ENCODE measurements at regions not wholly inside any gene's neighbourhood (a gene's known extent, or its start where the extent isn't known, plus 50 kb on each side); places are given as distances from the start of the nearest gene placed in this dataset.

GRCh38 chr5:60149081-60149480 lies 255.6 kb upstream of the PDE4D start:
- Histone ChIP-seq H2BK20ac (ENCODE audit: low read depth, low read length) (no peak overlapping the region), H3K14ac (replicated peaks; ENCODE audit: low read depth, low read length) (no peak overlapping the region), H3K18ac (ENCODE audit: low read depth, low read length) (no peak overlapping the region), H2AK9ac (replicated peaks; ENCODE audit: low read depth, low read length, poor library complexity) (no peak overlapping the region), H2BK15ac (ENCODE audit: low read depth, low read length) (no peak overlapping the region), H3K4me1 (ENCODE audit: control insufficient read depth, insufficient read depth, low read length) (no peaks in the 10 kb centered on the region), H3K4me3 (ENCODE audit: insufficient read depth, low read depth, low read length) (no peak overlapping the region), H4K20me1 (ENCODE audit: insufficient read depth, low read length) (no peaks in the 10 kb centered on the region), H3K9me1 (ENCODE audit: insufficient read depth, low read length) (no peaks in the 10 kb centered on the region), H3K4me2 (ENCODE audit: low read depth, low read length) (no peak overlapping the region), H4K5ac (ENCODE audit: low read depth, low read length) (no peak overlapping the region), H2BK5ac (ENCODE audit: low read depth, low read length, poor library complexity, severe bottlenecking) (no peak overlapping the region), H4K8ac (ENCODE audit: low read depth in 2 of 2, low read length in 2 of 2) (no peak overlapping the region), H3K23ac (ENCODE audit: low read depth, low read length) (no peak overlapping the region), H3K9me3 (ENCODE audit: control insufficient read depth, insufficient read depth, low read length) (no peaks in the 10 kb centered on the region), H3K36me3 (ENCODE audit: control insufficient read depth, insufficient read depth, low read length) (no peaks in the 10 kb centered on the region), H3K56ac (ENCODE audit: extremely low read depth, insufficient read depth, low read length) (no peak overlapping the region), H3K27me3 (ENCODE audit: control insufficient read depth, insufficient read depth, low read length) (no peaks in the 10 kb centered on the region), H2BK120ac (ENCODE audit: low read depth, low read length) (no peak overlapping the region), H2AK5ac (ENCODE audit: low read depth, low read length) (no peak overlapping the region), H3K4ac (ENCODE audit: low read depth, low read length) (no peak overlapping the region), H3K27ac (ENCODE audit: insufficient read depth, low read length) (no peak overlapping the region), H3K9ac (ENCODE audit: low read depth, low read length) (no peak overlapping the region), H2AFZ (replicated peaks; ENCODE audit: low read length, poor library complexity) (no peak overlapping the region), H4K91ac (ENCODE audit: insufficient read depth, low read depth, low read length) (no peak overlapping the region), H3K79me1 (ENCODE audit: low read depth in 1 of 2, low read length in 2 of 2) (no peaks in the 10 kb centered on the region)
- BruUV-seq (replicated peaks) = no TSS peak
- POLR2A ChIA-PET (ENCODE audit: unreplicated experiment) = no interaction called here
- ATAC-seq (ENCODE audit: low read depth) = no peak
- no peak for DNase-seq
- no CpG with 5 or more reads among the region's 3 CpGs for WGBS, 2 experiments (ENCODE audit: extremely low coverage in 2 of 2, insufficient read length in 1 of 2)
- CTCF ChIA-PET = no interaction called here
- in situ Hi-C loops (cut with MboI; ENCODE audit: low sequenced_read_pairs) (no loop called here), dilution Hi-C loops (cut with HindIII; ENCODE audit: low sequenced_read_pairs, unreplicated experiment) (no loop called here), intact Hi-C loops (cut with micrococcal nuclease) (no loop called here)
- TF ChIP-seq RCOR1 (IDR thresholded peaks at IDR 0.05; ENCODE audit: insufficient replicate concordance, low read length) (no peak), CHD1 (IDR thresholded peaks at IDR 0.05; ENCODE audit: low read depth, low read length) (no peak), RFX5 (IDR thresholded peaks at IDR 0.05; ENCODE audit: low read depth, low read length) (no peak), CTCF (conservative IDR thresholded peaks at IDR 0.05; ENCODE audit: low read depth, low read length) (no peak), MAFK (IDR thresholded peaks at IDR 0.05; ENCODE audit: low read depth, low read length) (no peak), ELK1 (IDR thresholded peaks at IDR 0.05; ENCODE audit: borderline replicate concordance, low read depth, low read length) (no peak), MXI1 (IDR thresholded peaks at IDR 0.05; ENCODE audit: borderline replicate concordance, low read depth, low read length) (no peak), FOS (IDR thresholded peaks at IDR 0.05; ENCODE audit: low read depth, low read length) (no peak), SMC3 (IDR thresholded peaks at IDR 0.05; ENCODE audit: low read depth, low read length) (no peak), USF2 (IDR thresholded peaks at IDR 0.05; ENCODE audit: low read depth, low read length) (no peak), POLR2A (IDR thresholded peaks at IDR 0.05; ENCODE audit: low read depth, low read length) (no peak), NFE2L2 (IDR thresholded peaks at IDR 0.05; ENCODE audit: low read depth, low read length) (no peak), MAZ (IDR thresholded peaks at IDR 0.05; ENCODE audit: borderline replicate concordance, low read depth, low read length) (no peak), RAD21 (IDR thresholded peaks at IDR 0.05; ENCODE audit: low read length) (no peak), BHLHE40 (IDR thresholded peaks at IDR 0.05; ENCODE audit: low read depth, low read length) (no peak), CEBPB (IDR thresholded peaks at IDR 0.05; ENCODE audit: low read depth, low read length) (no peak)
